Esophagus squamous epithelium (tissue), 4 donors: ENCODE measurements at regions not wholly inside any gene's neighbourhood (a gene's known extent, or its start where the extent isn't known, plus 50 kb on each side); places are given as distances from the start of the nearest gene placed in this dataset.
"Not testable (repeated sequence)": the region's sequence is repeated elsewhere in the genome, so short reads cannot be mapped to it uniquely, and the experiment has no call there.

Source experiments
- POLR2A ChIP-seq, 4 donors: fragments of 450-650 bp; IDR thresholded peaks; one replicate each; pipeline ENCODE4 v1.6.1; 2017; ENCODE audit warnings: antibody characterized with exemption in 4 of 4, mild to moderate bottlenecking in 4 of 4, moderate library complexity in 3 of 4
- TF ChIP-seq, protein P1 (sequence below), 6 experiments: fragments of 450-650 bp in 4 of 6; fragments of 200-600 bp in 2 of 6; sonication (generic) in 2 of 6; IDR thresholded peaks; one replicate each; pipeline ENCODE4 v1.5.1; 2016 to 2019; ENCODE audit warnings: antibody characterized with exemption in 6 of 6, mild to moderate bottlenecking in 4 of 6, moderate library complexity in 4 of 6

- TF ChIP-seq POLR2A (IDR thresholded peaks at IDR 0.05): not testable (repeated sequence)
- TF ChIP-seq, protein P1, sequence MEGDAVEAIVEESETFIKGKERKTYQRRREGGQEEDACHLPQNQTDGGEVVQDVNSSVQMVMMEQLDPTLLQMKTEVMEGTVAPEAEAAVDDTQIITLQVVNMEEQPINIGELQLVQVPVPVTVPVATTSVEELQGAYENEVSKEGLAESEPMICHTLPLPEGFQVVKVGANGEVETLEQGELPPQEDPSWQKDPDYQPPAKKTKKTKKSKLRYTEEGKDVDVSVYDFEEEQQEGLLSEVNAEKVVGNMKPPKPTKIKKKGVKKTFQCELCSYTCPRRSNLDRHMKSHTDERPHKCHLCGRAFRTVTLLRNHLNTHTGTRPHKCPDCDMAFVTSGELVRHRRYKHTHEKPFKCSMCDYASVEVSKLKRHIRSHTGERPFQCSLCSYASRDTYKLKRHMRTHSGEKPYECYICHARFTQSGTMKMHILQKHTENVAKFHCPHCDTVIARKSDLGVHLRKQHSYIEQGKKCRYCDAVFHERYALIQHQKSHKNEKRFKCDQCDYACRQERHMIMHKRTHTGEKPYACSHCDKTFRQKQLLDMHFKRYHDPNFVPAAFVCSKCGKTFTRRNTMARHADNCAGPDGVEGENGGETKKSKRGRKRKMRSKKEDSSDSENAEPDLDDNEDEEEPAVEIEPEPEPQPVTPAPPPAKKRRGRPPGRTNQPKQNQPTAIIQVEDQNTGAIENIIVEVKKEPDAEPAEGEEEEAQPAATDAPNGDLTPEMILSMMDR (IDR thresholded peaks at IDR 0.05): not testable (repeated sequence)
These were observed 1890.5 kb upstream of the FLRT2 start for GRCh38 chr14:83639505-83639875.
